Erythroblast (primary cell): ENCODE measurements at regions not wholly inside any gene's neighbourhood (a gene's known extent, or its start where the extent isn't known, plus 50 kb on each side); places are given as distances from the start of the nearest gene placed in this dataset.

Experiments
- GATA1 ChIP-seq: IDR thresholded peaks from 2 replicates; pipeline ENCODE4 v1.6.1; 2011; ENCODE audit warnings: low read depth, mild to moderate bottlenecking, control low read depth, low read length, moderate library complexity
- POLR2A ChIP-seq: IDR thresholded peaks from 2 replicates; pipeline ENCODE4 v1.6.1; 2011; ENCODE audit warnings: mild to moderate bottlenecking, low read length

DNA sequence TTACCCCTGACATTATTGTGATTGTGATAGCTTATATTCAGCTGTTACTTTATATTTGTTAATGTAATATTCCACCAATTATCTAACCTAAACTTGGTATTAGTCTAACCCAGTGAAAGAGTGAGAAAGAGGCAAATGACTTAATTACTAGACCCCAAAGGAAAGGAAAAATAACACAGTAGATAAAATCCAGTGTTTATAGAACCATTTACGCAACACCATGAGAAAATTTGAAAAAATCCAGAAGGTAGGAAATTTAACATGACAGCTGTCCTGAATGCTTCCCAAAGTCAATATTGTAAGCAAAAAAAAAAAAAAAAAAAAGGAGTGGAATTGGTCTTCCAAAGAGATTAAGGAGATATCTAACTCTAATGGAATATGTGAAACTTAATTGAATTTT is 741.5 kb upstream of the GHITM start:
- TF ChIP-seq POLR2A (no peak), GATA1 (no peak)
